GM12874 (cell line): ENCODE measurements at regions not wholly inside any gene's neighbourhood (a gene's known extent, or its start where the extent isn't known, plus 50 kb on each side); places are given as distances from the start of the nearest gene placed in this dataset.

Experiments used
- TF ChIP-seq, protein P1 (sequence below): IDR thresholded peaks from 2 replicates; pipeline ENCODE4 v1.5.1; 2011; ENCODE audit warnings: low read depth, mild to moderate bottlenecking, control low read depth, low read length, moderate library complexity; ENCODE audit not compliant: insufficient read depth

DNA sequence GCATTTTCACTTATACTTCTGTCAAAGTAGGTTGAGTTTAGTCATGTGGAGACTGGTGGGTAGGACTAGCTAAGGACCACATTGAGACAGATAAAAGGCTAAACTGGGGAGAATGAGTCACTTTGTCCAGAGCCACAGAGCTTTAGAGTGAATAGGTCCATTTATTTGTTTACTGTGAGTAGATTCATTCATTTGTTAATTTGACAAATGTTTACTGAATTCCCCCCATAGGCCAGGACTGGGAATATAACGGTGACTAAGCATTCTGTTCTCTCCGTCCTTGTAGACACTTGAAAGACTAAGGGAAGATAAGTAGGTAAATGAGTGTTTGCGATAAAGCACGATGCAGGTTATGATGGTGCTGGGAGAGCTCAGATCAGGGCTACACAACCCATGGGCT is 699.7 kb upstream of the ID4 start:
- TF ChIP-seq, protein P1, sequence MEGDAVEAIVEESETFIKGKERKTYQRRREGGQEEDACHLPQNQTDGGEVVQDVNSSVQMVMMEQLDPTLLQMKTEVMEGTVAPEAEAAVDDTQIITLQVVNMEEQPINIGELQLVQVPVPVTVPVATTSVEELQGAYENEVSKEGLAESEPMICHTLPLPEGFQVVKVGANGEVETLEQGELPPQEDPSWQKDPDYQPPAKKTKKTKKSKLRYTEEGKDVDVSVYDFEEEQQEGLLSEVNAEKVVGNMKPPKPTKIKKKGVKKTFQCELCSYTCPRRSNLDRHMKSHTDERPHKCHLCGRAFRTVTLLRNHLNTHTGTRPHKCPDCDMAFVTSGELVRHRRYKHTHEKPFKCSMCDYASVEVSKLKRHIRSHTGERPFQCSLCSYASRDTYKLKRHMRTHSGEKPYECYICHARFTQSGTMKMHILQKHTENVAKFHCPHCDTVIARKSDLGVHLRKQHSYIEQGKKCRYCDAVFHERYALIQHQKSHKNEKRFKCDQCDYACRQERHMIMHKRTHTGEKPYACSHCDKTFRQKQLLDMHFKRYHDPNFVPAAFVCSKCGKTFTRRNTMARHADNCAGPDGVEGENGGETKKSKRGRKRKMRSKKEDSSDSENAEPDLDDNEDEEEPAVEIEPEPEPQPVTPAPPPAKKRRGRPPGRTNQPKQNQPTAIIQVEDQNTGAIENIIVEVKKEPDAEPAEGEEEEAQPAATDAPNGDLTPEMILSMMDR: no peak

DNA sequence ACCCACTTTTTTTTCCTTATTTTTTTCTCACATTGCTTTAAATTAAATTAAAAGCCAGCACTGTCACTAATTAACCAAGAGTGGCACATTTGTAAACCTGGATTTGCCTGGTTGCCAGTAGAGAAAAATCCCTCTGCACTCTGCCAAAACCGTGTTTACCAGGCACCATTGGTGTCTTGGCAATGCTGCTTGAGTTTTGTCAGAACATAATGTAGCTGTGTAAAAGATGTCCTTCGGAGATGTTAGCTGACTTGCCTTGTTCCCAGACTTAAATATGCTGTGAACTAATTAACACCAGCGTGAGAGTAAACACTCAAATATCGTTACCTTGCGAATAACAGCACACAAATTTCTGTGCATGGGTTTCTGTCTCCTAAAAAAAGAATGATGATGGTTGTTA is 694.9 kb upstream of the ID4 start:
- TF ChIP-seq, protein P1: no peak

DNA sequence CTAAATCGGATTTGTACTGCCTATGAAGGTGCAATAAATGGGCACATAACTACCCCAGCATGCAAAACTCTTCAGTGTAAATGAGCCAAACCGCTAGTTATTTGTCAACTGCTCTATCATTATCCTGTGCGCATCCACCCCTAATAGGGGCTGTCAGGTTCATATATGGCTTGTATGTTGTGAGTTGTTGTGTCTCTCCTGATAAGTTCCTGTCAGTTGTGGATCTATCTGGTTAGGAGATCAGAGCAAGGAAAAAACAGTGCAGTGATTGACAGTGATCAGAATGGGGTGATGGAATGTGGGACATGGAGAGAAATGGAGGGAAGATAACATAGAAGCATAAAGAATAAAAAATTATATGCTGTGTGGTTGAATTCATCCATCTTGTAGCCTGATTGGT is 686.9 kb upstream of the ID4 start:
- TF ChIP-seq, protein P1: no peak

DNA sequence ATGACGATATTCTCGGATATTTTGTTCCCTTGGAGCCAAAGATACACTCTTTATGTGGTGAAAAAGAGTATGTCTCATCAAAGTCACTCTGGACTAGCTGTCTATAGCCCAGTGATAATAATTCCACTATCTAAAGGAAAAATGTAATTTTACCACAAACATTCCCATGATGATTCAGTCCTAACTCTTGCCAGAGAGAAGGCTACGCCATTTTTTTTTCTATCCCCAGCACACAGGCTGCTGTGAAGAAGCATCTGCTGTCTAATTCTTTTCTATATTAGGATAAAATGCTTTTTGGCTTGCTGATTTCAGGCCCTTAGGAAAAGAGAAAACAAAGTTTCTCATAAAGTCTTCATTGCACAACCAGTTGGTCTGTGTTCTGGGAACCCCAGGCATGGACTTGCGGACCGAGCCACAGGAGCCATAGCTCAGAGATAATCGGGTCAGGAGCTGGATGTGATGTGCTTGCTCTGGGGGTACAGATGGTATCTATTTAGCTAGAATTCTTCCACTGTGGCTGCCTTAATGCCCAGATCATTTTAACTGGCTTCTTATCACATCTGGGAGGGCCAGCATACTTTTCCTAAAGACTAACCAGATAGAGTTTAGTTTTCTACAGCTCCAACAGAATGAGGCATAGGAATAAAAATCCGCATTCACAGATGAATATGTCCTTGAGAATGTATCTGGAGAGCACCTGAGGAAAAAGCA is 683.7 kb upstream of the ID4 start:
- TF ChIP-seq, protein P1: no peak

DNA sequence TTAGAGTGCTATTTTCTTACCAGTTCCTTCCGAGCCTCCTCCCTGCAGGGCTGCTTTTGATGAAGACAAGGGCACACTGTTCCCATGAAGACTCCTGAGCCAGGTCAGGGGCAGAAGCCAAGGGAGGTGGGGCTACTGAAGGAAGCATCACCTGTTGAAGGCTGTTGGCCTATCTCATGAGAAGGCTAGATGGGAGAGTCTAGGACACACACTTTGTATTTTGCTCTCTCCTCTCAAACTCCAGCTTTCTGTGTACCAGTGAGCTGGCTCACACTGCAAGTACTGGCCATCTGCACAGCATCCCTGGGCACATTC is 683.2 kb upstream of the ID4 start:
- TF ChIP-seq, protein P1: no peak

DNA sequence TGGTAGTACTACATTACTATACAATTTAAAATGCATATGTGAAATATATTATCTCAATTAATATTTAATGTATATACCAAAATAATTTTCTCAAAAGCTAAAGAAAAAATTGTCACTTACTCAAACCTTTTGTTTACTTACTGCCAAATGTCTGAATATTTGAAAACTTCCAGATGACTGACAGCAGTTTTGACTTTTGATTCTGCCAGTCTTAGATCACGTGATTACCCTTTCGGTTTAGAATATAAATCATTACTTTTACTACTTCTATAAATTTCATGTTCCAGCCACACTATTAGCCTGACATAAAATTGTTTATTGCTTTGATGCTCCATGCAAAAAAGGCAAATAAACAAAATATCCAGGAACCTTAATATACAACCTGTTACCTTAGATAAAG is 680.7 kb upstream of the ID4 start:
- TF ChIP-seq, protein P1: no peak

DNA sequence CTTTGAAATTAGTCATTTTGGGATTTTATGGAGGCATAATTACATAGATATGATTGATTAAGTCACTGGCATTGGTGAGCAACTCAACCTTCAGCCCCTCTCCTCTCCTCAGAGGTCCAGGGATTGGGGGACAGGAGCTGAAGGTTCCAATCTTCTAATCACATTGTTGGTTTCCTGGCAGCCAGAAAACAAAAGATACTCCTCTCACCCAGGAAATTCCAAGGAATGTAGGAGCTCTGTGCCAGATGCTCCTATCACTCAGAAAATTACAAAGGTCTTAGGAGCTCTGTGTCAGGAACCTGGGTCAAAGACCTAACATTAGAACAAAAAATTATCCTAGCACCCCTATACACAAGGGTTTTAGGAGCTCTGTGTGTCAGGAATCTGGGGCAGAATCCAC is 679.7 kb upstream of the ID4 start:
- TF ChIP-seq, protein P1: no peak

DNA sequence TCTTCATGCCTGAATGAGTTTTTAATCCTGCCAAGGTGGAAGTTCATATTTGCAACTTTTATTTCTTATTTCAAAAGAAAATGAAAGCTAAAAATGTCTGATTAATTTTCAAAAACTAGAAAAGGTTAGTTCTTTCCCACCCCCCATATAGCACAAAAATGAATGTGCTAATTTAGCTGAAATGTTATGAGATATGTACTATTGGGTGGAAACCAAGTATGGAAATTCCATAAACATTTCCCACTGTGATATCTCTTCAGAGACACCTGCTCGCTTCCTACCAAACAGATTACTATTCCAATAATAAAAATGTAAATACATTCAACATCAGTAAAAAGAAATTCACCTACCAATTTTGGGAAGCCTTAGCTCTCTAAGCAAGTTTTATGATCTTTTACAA is 678.6 kb upstream of the ID4 start:
- TF ChIP-seq, protein P1: no peak
